SK-N-MC (cell line): ENCODE measurements at regions not wholly inside any gene's neighbourhood (a gene's known extent, or its start where the extent isn't known, plus 50 kb on each side); places are given as distances from the start of the nearest gene placed in this dataset.

Experiments used
- DNase-seq: peaks from one replicate; pipeline ENCODE4 v3.0.0-alpha.2; 2011; ENCODE audit warnings: low read depth, low spot score
- H3K27ac ChIP-seq: fragments of 200-600 bp; sonication (generic); 2 replicates; pipeline ENCODE4 v1.5.1; 2016; ENCODE audit warnings: mixed run types
- H3K36me3 ChIP-seq: fragments of 200-600 bp; sonication (generic); 2 replicates; pipeline ENCODE4 v1.6.1; 2017; ENCODE audit warnings: antibody characterized with exemption, low read length, mixed read lengths; ENCODE audit not compliant: insufficient read depth
- H3K4me3 ChIP-seq: fragments of 200-600 bp; sonication (generic); 2 replicates; pipeline ENCODE4 v1.5.1; 2016
- H3K9ac ChIP-seq: fragments of 200-600 bp; sonication (generic); 2 replicates; pipeline ENCODE4 v1.8.0; 2017; ENCODE audit warnings: mixed run types, mixed read lengths; ENCODE audit not compliant: insufficient read length
- H3K9me3 ChIP-seq: fragments of 200-600 bp; sonication (generic); 2 replicates; pipeline ENCODE4 v1.6.1; 2017; ENCODE audit warnings: low read depth, mild to moderate bottlenecking, antibody characterized with exemption, low read length, moderate library complexity, mixed read lengths
- EZH2 ChIP-seq: fragments of 200-600 bp; sonication (generic); IDR thresholded peaks from one replicate; pipeline ENCODE4 v1.6.1; 2017; ENCODE audit warnings: antibody characterized with exemption
- FOXP2 ChIP-seq: optimal IDR thresholded peaks from 2 replicates; pipeline ENCODE3; 2011; ENCODE audit warnings: mild to moderate bottlenecking, moderate library complexity; ENCODE audit not compliant: insufficient read depth; ENCODE audit errors: extremely low read length, control extremely low read depth
- POLR2AphosphoS5 ChIP-seq: IDR thresholded peaks from 2 replicates; pipeline ENCODE4 v1.6.1; 2012; ENCODE audit warnings: mild to moderate bottlenecking, low read depth, low read length, borderline replicate concordance

DNA sequence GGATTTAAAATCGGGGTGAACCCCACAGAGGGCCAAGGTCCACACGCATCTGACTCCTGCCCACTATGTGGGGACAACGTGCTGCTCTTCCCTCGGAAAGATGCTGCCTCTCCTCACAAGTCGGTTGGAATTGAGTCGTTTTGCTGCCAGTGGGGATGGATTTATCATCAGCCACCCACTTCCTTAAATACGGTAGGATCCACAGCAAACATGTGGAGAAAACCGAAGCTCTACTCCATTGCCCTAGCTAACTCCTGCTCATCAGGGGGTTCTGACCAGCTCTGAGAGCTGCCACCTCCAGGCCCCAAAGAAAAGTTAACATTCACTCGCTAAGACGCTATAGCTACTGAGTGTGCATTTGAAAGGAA is 80.9 kb downstream of the CHRNA1 start:
- H3K9me3 ChIP-seq = no peaks in the 10 kb centered on the region
- no peaks in the 10 kb centered on the region for H3K36me3 ChIP-seq
- DNase-seq = no peak
- no peak overlapping the region for H3K27ac ChIP-seq
- H3K9ac ChIP-seq = no peak overlapping the region
- no peak overlapping the region; the same call in 1 of the 2 replicates for H3K4me3 ChIP-seq
- TF ChIP-seq POLR2AphosphoS5 (no peak), EZH2 (no peak), FOXP2 (no peak)

DNA sequence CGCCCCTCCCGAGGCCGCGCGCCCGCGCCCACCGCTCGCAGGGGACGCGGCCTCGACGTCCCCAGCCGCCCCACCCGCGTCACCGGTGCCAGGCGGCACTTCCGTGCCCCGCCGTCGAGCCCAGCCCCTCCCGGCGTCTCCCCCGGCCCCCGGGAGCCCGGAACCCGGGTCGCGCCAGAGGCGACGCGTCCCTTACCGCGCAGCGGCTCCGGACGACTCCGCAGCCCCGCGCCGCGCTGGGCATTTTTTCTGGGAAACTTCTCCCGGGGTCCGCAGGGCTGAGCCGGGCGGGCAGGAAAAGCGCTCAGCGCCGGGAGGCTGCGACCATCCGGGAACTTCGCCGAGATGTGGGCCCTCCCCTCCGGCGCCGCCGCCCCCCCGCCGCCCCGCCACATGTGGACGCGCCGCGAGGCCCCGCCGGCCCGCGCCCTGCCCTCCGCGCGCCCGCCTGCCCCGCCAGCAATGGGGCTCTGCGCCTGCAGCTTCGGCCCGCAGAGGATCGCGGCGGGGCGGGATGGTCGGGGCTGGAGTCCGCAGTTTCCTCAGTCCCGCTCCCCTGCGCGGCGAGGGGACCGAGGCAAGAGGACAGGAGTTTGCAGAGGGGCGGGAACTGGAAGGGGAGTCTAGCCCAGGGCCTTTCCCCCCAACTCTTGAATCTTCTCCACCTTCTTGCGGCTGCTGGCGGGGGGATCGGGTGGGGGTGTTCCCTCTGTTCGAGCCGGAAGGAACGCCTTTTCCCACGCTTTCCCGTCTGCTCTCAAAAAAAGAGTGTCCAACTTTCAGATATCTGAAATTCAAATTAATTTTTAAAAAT is 81.5 kb downstream of the CHRNA1 start:
- no peak overlapping the region for H3K27ac ChIP-seq
- H3K9ac ChIP-seq = peak overlapping the region; percentile 87
- no peak for TF ChIP-seq EZH2
- TF ChIP-seq POLR2AphosphoS5 = peak; percentile 28; the same call in 1 of the 2 replicates
- TF ChIP-seq FOXP2 = no peak
- H3K4me3 ChIP-seq = peak overlapping the region; percentile 80
- no peak for DNase-seq
- H3K9me3 ChIP-seq = no peaks in the 10 kb centered on the region
- no peaks in the 10 kb centered on the region for H3K36me3 ChIP-seq

DNA sequence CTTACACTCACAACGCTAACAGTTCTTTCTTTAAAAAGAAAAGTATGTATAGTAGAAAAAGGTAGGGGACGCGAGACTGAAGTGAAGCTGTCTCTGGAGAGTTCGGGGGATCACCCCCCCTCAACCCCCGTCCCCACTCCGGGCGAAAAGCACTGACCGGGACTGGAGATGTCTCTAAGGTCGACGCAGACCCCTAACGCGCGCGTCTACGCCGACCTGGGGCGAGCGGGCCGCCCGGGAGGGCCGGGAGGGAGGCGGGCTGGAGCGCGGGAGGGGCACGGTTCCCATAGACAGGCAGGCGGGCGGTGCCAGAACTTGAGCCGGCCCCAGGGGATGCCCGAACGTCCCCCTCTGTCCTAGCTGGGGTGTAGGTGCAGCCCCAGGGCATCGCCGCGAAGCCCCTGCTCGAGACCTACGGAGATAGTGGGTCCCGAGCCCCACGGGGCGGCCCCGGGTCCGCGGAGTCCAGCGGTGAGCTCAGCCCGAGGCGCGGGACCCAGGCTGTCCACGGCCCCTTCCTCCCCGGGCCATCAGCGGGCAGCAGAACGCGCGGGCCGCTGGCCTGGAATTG is 82.2 kb downstream of the CHRNA1 start:
- Histone ChIP-seq H3K9ac (peak overlapping the region; percentile 87), H3K27ac (no peak overlapping the region), H3K9me3 (no peaks in the 10 kb centered on the region), H3K4me3 (peak overlapping the region; percentile 80), H3K36me3 (no peaks in the 10 kb centered on the region)
- TF ChIP-seq POLR2AphosphoS5 = no peak
- no peak for TF ChIP-seq EZH2
- no peak for TF ChIP-seq FOXP2
- DNase-seq = no peak

DNA sequence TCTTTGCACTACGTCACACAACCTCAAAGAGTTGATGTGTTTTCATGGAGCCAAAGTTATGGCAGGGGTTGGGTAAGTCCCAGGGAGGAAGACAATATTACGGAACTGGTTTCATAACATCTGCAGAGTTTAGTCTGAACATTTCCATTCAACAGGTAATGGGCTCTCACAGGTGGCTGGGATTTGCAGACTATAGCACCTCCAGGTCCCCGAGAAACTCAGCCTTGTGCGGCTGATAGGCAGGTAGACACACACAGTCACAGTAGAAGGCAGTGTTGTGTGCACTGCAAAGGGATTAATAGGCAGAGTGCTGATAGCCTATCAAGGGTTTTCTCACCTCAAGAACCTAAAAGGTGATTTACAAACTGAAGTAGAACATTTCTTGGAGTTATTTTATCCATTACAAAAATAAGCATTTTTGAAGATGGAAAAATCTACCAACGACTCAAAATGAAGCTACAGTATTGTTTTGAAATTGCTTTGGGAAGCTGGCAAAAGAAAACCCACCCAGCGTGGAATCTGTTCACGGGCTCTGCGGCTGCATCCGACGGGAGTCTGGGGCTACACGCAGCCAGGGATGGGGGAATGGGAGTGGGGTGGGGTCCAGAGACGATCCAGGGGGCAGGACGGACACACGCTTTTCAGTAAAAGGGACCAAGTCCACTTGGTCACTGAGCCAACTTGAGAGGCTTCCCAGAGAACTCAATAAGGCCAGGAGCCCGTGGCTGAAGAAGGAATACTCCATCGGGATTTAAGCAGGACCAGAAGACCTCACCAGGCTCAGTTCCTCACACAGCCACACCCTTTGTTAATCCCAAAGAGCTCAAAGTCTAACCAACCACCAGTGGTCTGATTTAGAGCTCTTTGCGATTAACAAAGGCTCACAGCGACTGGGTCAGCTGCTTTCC is 82.9 kb downstream of the CHRNA1 start:
- TF ChIP-seq POLR2AphosphoS5 (no peak), EZH2 (no peak), FOXP2 (no peak)
- Histone ChIP-seq H3K9me3 (no peaks in the 10 kb centered on the region), H3K36me3 (0 out of 2 replicates have a peak, but pooled peaks cover 4% of the 10 kb centered on the region), H3K27ac (no peak overlapping the region), H3K9ac (peak overlapping the region; percentile 87), H3K4me3 (peak overlapping the region; percentile 80)
- DNase-seq = no peak

DNA sequence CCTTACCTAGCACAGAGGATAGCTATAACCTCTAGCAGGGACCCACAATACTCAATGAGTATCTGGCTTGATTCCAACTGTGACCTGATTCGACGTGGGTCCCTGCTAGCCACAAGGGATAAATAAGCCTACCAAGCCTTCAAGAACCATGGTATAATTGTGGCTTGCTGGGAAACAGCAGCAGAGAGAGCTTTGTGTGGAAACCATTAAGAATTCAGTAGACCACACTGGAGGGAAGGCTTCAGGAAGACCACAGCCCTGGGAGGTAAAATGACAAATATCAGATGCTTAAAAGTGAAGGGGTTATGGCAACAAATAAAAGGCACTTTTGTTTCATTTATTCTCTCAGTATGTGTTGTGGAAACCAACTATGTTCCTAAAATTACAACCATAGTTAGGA is 82.6 kb upstream of the WIPF1 start:
- TF ChIP-seq POLR2AphosphoS5 (no peak), FOXP2 (no peak), EZH2 (no peak)
- Histone ChIP-seq H3K36me3 (0 out of 2 replicates have a peak, but pooled peaks cover 5% of the 10 kb centered on the region), H3K9ac (no peak overlapping the region), H3K27ac (no peak overlapping the region), H3K4me3 (no peak overlapping the region), H3K9me3 (no peaks in the 10 kb centered on the region)
- DNase-seq = no peak

DNA sequence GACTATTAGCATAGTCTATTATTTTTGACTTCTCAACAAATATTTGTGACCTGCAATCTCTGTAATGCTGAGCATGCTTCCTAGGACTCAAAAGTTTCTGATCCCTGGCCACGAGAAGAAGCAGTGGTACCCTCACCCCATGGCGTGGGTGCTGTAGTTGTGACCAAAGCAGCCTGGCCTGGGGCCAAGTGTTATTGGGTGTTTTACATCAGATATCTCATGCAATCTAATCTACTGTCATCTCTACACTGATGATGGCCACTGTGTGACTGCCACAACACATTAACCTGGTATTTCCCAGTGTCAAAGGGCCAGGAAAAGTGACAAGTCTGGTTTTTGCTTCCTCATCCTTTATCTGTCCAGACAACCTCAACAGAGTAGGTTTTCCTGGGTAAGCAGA is 80.8 kb upstream of the WIPF1 start:
- Histone ChIP-seq H3K4me3 (no peak overlapping the region), H3K9ac (no peak overlapping the region), H3K27ac (no peak overlapping the region), H3K36me3 (0 out of 2 replicates have a peak, but pooled peaks cover 5% of the 10 kb centered on the region), H3K9me3 (no peaks in the 10 kb centered on the region)
- no peak for TF ChIP-seq EZH2
- no peak for TF ChIP-seq FOXP2
- TF ChIP-seq POLR2AphosphoS5 = no peak
- no peak for DNase-seq

DNA sequence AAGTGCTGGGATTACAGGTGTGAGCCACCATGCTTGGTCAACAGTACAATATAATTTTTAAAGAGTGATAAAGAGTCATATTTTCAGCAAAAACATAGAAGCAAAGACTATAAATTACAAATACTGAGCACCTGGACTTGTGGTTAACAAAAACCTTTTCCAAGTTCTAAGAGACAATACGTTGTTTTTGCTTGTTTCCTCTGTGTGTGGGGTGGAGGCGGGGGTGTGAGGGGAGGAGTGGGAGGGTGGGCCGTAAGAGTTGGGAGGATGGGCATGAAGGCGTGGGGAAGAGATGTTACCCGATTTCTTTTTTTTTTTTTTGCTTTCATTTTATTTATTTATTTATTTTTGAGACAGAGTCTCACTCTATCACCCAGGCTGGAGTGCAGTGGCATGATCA is 78.0 kb upstream of the WIPF1 start:
- TF ChIP-seq POLR2AphosphoS5 = no peak
- no peak for TF ChIP-seq EZH2
- TF ChIP-seq FOXP2 = no peak
- 0 out of 2 replicates have a peak overlapping the region, but pooled peaks have one; percentile 98 for H3K27ac ChIP-seq
- H3K36me3 ChIP-seq = peaks cover 17% of the 10 kb centered on the region
- no peak overlapping the region for H3K9ac ChIP-seq
- H3K4me3 ChIP-seq = no peak overlapping the region
- peaks cover 2% of the 10 kb centered on the region; the same call in 1 of the 2 replicates for H3K9me3 ChIP-seq
- no peak for DNase-seq

DNA sequence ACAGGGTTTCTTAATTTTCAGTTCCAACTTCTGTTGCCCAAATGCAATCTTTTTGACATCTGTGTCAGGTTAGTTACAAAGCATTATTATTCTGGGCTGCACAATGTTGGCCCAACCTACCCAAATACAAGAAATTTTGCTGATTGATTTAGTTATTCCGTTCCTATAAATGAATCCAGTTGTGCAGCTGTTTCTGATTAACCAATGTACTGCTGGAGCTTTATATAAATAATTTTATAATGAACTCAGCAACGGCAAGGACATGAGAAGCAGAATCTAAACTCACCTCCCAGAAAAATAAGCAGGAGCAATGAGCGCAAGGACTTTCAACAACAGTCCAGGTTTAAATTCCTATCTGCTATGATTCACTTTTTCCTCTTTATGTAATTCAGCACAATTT is 76.3 kb upstream of the WIPF1 start:
- TF ChIP-seq POLR2AphosphoS5 (peak; percentile 21; the same call in 1 of the 2 replicates), EZH2 (no peak), FOXP2 (no peak)
- peak overlapping the region; percentile 71 for H3K4me3 ChIP-seq
- DNase-seq = peak; percentile 61
- H3K36me3 ChIP-seq = peaks cover 17% of the 10 kb centered on the region
- H3K27ac ChIP-seq = peak overlapping the region; percentile 98
- H3K9me3 ChIP-seq = peaks cover 2% of the 10 kb centered on the region; the same call in 1 of the 2 replicates
- H3K9ac ChIP-seq = peak overlapping the region; percentile 69
